OCI-LY7 (cell line): ENCODE measurements at regions not wholly inside any gene's neighbourhood (a gene's known extent, or its start where the extent isn't known, plus 50 kb on each side); places are given as distances from the start of the nearest gene placed in this dataset.

Source experiments
- BruUV-seq: library from RNA; stranded (reverse); fragments of 400-500 nt; replicated peaks from 2 replicates; lab custom pipeline; 2021; lab: Mats Ljungman, UMichigan
- CTCF ChIA-PET: fragments of 300-600 bp; sonication (Branson Sonifier 250); formaldehyde crosslinking; loops from one replicate; lab custom pipeline; 2022; ENCODE audit warnings: antibody characterized with exemption; ENCODE audit not compliant: unreplicated experiment; lab: Charles Lee
- POLR2A ChIA-PET: fragments of 300-600 bp; sonication (Branson Sonifier 250); formaldehyde crosslinking; loops from one replicate; lab custom pipeline; 2022; ENCODE audit warnings: antibody characterized with exemption; lab: Charles Lee
- DNase-seq: peaks from one replicate; pipeline ENCODE4 v3.0.0-alpha.2; 2015; ENCODE audit warnings: low spot score
- H2AFZ ChIP-seq: fragments of 200-600 bp; sonication (generic), shearing (Covaris generic); 2 replicates; pipeline ENCODE4 v1.6.1; 2014; ENCODE audit warnings: mild to moderate bottlenecking, antibody characterized with exemption, low read length, moderate library complexity
- H3K27ac ChIP-seq: fragments of 200-600 bp; sonication (generic); 2 replicates; pipeline ENCODE4 v1.5.1; 2014; ENCODE audit warnings: mixed run types, low read depth, mild to moderate bottlenecking, moderate library complexity, low read length, inconsistent platforms; ENCODE audit not compliant: poor library complexity, severe bottlenecking
- H3K36me3 ChIP-seq: fragments of 200-600 bp; sonication (generic); 2 replicates; pipeline ENCODE4 v1.6.1; 2014; ENCODE audit warnings: mild to moderate bottlenecking, antibody characterized with exemption, low read length, moderate library complexity, mixed read lengths; ENCODE audit not compliant: insufficient read depth
- H3K4me1 ChIP-seq: fragments of 200-600 bp; sonication (generic); 2 replicates; pipeline ENCODE4 v1.5.1; 2014; ENCODE audit warnings: mild to moderate bottlenecking, low read length; ENCODE audit not compliant: insufficient read depth, poor library complexity, severe bottlenecking
- H3K4me2 ChIP-seq: fragments of 200-600 bp; sonication (generic); 2 replicates; pipeline ENCODE4 v1.6.1; 2014; ENCODE audit warnings: mild to moderate bottlenecking, low read length
- H3K4me3 ChIP-seq: fragments of 200-600 bp; sonication (generic); 2 replicates; pipeline ENCODE4 v1.5.1; 2014; ENCODE audit warnings: mild to moderate bottlenecking, low read depth, low read length; ENCODE audit not compliant: poor library complexity, severe bottlenecking
- H3K79me2 ChIP-seq: fragments of 200-600 bp; sonication (generic); 2 replicates; pipeline ENCODE4 v1.6.1; 2016; ENCODE audit warnings: low read depth, mild to moderate bottlenecking, low read length, moderate library complexity, mixed read lengths; ENCODE audit not compliant: insufficient read depth
- H3K9me2 ChIP-seq: fragments of 200-600 bp; sonication (generic); 2 replicates; pipeline ENCODE4 v1.6.1; 2016; ENCODE audit warnings: mild to moderate bottlenecking, low read length, mixed read lengths; ENCODE audit not compliant: insufficient read depth
- H3K9me3 ChIP-seq: fragments of 200-600 bp; sonication (generic); 2 replicates; pipeline ENCODE4 v1.6.1; 2014; ENCODE audit warnings: mild to moderate bottlenecking, mixed run types, low read length, mixed read lengths
- H4K20me1 ChIP-seq: fragments of 200-600 bp; sonication (generic); 2 replicates; pipeline ENCODE4 v1.6.1; 2014; ENCODE audit warnings: mild to moderate bottlenecking, antibody characterized with exemption, low read length, moderate library complexity, mixed read lengths; ENCODE audit not compliant: insufficient read depth
- EZH2phosphoT487 ChIP-seq: fragments of 200-600 bp; sonication (generic); IDR thresholded peaks from 2 replicates; pipeline ENCODE4 v1.6.1; 2018; ENCODE audit warnings: low read depth, borderline replicate concordance, mild to moderate bottlenecking, mixed run types, antibody characterized with exemption, low read length, moderate library complexity, mixed read lengths
- intact Hi-C: fragments of 100-400 bp; cut with micrococcal nuclease; formaldehyde crosslinking; loops from one replicate; pipeline ENCODE4 v1.10.0; 2022; ENCODE audit not compliant: unreplicated experiment
- TF ChIP-seq, protein P1 (sequence below): fragments of 200-600 bp; sonication (generic); conservative IDR thresholded peaks from 2 replicates; pipeline ENCODE4 v1.5.1; 2014; ENCODE audit warnings: mild to moderate bottlenecking, antibody characterized with exemption, low read length, moderate library complexity, mixed read lengths

DNA sequence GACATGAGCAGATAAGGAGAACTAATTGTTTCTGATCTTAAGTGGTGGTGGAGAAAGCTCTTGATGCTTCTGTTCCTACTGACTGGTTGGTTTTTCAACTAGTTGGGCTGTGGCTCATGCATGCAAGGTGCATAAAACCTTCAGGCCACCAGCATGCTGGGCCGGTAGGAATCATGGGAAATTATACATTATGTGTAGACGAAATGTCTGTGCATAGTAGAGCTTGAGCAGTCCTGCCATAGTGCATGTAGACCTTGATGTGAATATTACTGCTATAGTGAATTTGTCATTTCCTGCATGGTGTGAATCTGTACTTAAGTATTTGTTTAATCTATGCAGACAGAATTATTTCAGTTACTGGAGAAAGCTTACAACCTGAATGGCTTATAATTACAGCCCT is 433.6 kb upstream of the ADAMTSL1 start:
- Histone ChIP-seq H3K4me3 (no peak overlapping the region), H3K4me2 (no peak overlapping the region), H3K9me3 (no peaks in the 10 kb centered on the region), H2AFZ (no peak overlapping the region), H3K27ac (no peak overlapping the region), H3K79me2 (no peaks in the 10 kb centered on the region), H4K20me1 (no peaks in the 10 kb centered on the region), H3K36me3 (no peaks in the 10 kb centered on the region), H3K9me2 (no peaks in the 10 kb centered on the region), H3K4me1 (no peaks in the 10 kb centered on the region)
- ChIA-PET POLR2A (no interaction called here), CTCF (no interaction called here)
- no peak for DNase-seq
- intact Hi-C loops = no loop called here
- BruUV-seq = no TSS peak
- TF ChIP-seq EZH2phosphoT487 = no peak
- TF ChIP-seq, protein P1, sequence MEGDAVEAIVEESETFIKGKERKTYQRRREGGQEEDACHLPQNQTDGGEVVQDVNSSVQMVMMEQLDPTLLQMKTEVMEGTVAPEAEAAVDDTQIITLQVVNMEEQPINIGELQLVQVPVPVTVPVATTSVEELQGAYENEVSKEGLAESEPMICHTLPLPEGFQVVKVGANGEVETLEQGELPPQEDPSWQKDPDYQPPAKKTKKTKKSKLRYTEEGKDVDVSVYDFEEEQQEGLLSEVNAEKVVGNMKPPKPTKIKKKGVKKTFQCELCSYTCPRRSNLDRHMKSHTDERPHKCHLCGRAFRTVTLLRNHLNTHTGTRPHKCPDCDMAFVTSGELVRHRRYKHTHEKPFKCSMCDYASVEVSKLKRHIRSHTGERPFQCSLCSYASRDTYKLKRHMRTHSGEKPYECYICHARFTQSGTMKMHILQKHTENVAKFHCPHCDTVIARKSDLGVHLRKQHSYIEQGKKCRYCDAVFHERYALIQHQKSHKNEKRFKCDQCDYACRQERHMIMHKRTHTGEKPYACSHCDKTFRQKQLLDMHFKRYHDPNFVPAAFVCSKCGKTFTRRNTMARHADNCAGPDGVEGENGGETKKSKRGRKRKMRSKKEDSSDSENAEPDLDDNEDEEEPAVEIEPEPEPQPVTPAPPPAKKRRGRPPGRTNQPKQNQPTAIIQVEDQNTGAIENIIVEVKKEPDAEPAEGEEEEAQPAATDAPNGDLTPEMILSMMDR = no peak

DNA sequence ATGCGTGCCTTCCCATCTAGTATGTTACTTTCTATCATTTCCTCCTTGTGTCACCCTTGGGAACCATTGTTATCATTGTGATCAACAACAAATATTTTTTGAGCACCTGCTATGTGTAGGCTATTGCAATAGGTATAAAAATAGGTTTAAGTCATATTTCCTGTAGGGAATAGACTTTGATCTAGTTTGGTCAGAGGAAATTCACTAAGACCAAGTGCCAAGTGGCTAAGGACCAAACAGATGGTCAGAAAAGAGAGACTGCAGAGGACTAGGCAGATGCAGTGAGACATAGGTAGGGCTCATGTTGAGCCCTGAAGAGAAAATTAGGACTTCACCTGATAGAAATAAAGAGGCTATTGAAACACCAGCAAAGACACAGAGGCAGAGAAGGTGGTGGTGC is 430.0 kb upstream of the ADAMTSL1 start:
- H3K27ac ChIP-seq = no peak overlapping the region
- no peak for DNase-seq
- H3K4me1 ChIP-seq = no peaks in the 10 kb centered on the region
- H4K20me1 ChIP-seq = no peaks in the 10 kb centered on the region
- TF ChIP-seq, protein P1 = no peak
- no peak for TF ChIP-seq EZH2phosphoT487
- H3K9me3 ChIP-seq = no peaks in the 10 kb centered on the region
- no TSS peak for BruUV-seq
- intact Hi-C loops = no loop called here
- H3K4me2 ChIP-seq = no peak overlapping the region
- H3K36me3 ChIP-seq = no peaks in the 10 kb centered on the region
- ChIA-PET CTCF (no interaction called here), POLR2A (no interaction called here)
- no peak overlapping the region for H3K4me3 ChIP-seq
- no peak overlapping the region for H2AFZ ChIP-seq
- no peaks in the 10 kb centered on the region for H3K79me2 ChIP-seq
- no peaks in the 10 kb centered on the region for H3K9me2 ChIP-seq

DNA sequence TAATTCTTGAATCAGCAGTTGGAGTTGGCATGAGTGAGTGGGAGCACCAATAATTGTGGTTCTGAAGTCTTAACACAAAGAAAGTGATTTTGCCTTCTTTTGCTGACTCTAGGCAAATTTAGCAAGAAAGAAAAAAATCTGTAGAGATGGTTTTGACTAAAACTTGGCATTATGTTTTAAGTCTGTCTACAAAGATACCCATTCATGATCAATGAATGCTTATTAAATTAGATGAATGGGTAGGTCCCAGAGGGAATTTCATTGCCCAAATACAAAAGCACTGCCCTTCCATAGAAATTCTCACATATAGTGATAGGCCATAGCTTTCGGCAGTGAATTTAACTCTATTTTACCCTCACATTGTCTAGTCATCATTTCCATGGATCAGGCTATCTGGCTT is 428.6 kb upstream of the ADAMTSL1 start:
- intact Hi-C loops = no loop called here
- Histone ChIP-seq H3K4me1 (no peaks in the 10 kb centered on the region), H3K9me2 (no peaks in the 10 kb centered on the region), H3K79me2 (no peaks in the 10 kb centered on the region), H3K4me3 (no peak overlapping the region), H3K36me3 (no peaks in the 10 kb centered on the region), H3K4me2 (no peak overlapping the region), H3K27ac (no peak overlapping the region), H4K20me1 (no peaks in the 10 kb centered on the region), H2AFZ (no peak overlapping the region), H3K9me3 (no peaks in the 10 kb centered on the region)
- POLR2A ChIA-PET = no interaction called here
- TF ChIP-seq, protein P1 = no peak
- no peak for TF ChIP-seq EZH2phosphoT487
- no peak for DNase-seq
- no TSS peak for BruUV-seq
- CTCF ChIA-PET = no interaction called here
